Peyer's patch (tissue), 4 donors: ENCODE measurements at regions not wholly inside any gene's neighbourhood (a gene's known extent, or its start where the extent isn't known, plus 50 kb on each side); places are given as distances from the start of the nearest gene placed in this dataset.

ENCODE experiments used
- CTCF ChIP-seq, 6 experiments: fragments of 450-650 bp in 4 of 6; fragments of 200-600 bp in 2 of 6; sonication (generic) in 1 of 6; IDR thresholded peaks; one replicate each; pipeline ENCODE4 v1.5.1; 2017 to 2019; ENCODE audit warnings: antibody characterized with exemption in 6 of 6, mild to moderate bottlenecking in 3 of 6, moderate library complexity in 1 of 6
- POLR2A ChIP-seq, 2 donors: fragments of 450-650 bp; IDR thresholded peaks; one replicate each; pipeline ENCODE4 v1.5.1; 2017; ENCODE audit warnings: antibody characterized with exemption in 2 of 2, mild to moderate bottlenecking in 2 of 2, moderate library complexity in 2 of 2

- TF ChIP-seq POLR2A (IDR thresholded peaks at IDR 0.05) (no peak), CTCF (IDR thresholded peaks at IDR 0.05) (no peak)
Observed at GRCh38 chr10:59523851-59524250, 161.5 kb upstream of the FAM13C start.
